HUES64 (cell line): ENCODE measurements at regions not wholly inside any gene's neighbourhood (a gene's known extent, or its start where the extent isn't known, plus 50 kb on each side); places are given as distances from the start of the nearest gene placed in this dataset.

ENCODE experiments used
- H3K27ac ChIP-seq: 2 replicates; pipeline ENCODE4 v1.7.0; 2013; ENCODE audit warnings: low read depth, low read length, inconsistent platforms
- H3K27me3 ChIP-seq: 2 replicates; pipeline ENCODE4 v1.6.1; 2013; ENCODE audit warnings: mild to moderate bottlenecking, low read length; ENCODE audit not compliant: insufficient read depth
- H3K36me3 ChIP-seq: 2 replicates; pipeline ENCODE4 v1.6.1; 2013; ENCODE audit warnings: mild to moderate bottlenecking, low read length; ENCODE audit not compliant: insufficient read depth
- H3K4me1 ChIP-seq: 2 replicates; pipeline ENCODE4 v1.6.1; 2013; ENCODE audit warnings: mild to moderate bottlenecking, low read length, moderate library complexity; ENCODE audit not compliant: insufficient read depth
- H3K4me3 ChIP-seq: 2 replicates; pipeline ENCODE4 v1.5.1; 2013; ENCODE audit warnings: mild to moderate bottlenecking, low read length, moderate library complexity
- H3K9ac ChIP-seq: 2 replicates; pipeline ENCODE4 v1.6.1; 2013; ENCODE audit warnings: mild to moderate bottlenecking, low read depth, low read length
- H3K9me3 ChIP-seq: 2 replicates; pipeline ENCODE4 v1.6.1; 2013; ENCODE audit warnings: low read depth, low read length; ENCODE audit not compliant: insufficient read depth
- WGBS: fragments of 150-250, 120-280 bp; methylation state at CpG from one replicate; pipeline ENCODE4 v1.1.7; 2013; ENCODE audit warnings: missing lambda C conversion rate; 5-methylcytosine and 5-hydroxymethylcytosine counted together

GRCh38 chr20:12411246-12411940 is 493.7 kb downstream of the BTBD3 start:
- 86% methylated on average over 7 of the region's 7 CpGs for WGBS
- Histone ChIP-seq H3K27me3 (no peaks in the 10 kb centered on the region), H3K9ac (no peak overlapping the region), H3K36me3 (no peaks in the 10 kb centered on the region), H3K4me3 (no peak overlapping the region), H3K9me3 (peaks cover 23% of the 10 kb centered on the region), H3K4me1 (peaks cover 5% of the 10 kb centered on the region; the same call in 1 of the 2 replicates), H3K27ac (no peak overlapping the region)

GRCh38 chr20:12413116-12413515 is 495.4 kb downstream of the BTBD3 start:
- Histone ChIP-seq H3K4me1 (peaks cover 5% of the 10 kb centered on the region; the same call in 1 of the 2 replicates), H3K27ac (no peak overlapping the region), H3K27me3 (no peaks in the 10 kb centered on the region), H3K4me3 (no peak overlapping the region), H3K9me3 (peaks cover 7% of the 10 kb centered on the region; the same call in 1 of the 2 replicates), H3K36me3 (no peaks in the 10 kb centered on the region), H3K9ac (no peak overlapping the region)
- WGBS = 82% methylated on average over 1 of the region's 1 CpG

DNA sequence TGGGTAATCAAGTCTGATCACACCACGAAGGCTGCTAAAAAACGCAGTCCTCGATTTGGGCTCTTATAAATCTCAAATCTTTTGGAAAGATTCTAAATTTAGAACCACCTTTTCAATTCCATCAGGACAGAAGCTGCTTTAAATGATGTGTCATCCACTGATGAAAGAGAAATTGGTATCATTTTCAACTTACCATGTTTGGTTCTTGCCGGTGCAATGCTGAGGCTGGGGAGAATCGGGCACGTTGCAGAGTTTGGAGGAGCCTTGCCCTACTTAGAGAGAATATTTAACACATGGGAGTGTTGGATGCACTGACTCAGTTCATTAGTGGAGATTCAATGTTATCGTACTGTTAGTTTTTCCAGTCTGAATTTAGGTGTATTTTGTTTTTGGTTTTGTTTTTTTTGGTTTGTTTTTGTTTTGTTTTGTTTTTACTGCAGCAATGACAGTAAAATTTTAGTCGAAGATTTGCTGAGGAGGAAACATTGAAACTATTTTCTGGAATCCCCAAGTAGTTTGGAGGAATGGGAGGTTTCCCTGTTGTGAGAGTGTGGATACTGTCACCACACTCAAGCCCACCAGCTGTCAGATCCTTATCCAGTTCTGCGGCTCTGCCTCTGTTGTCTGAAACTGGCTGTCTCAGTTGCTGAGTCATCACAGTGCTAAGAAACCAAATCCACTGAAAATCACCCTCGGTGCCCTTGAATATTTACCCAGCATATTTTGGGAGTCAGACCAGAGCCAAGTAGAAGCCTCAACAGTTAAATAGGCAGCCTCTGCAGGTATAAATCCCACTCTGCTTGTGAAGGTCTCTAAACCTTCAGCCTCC is 497.0 kb downstream of the BTBD3 start:
- no peak overlapping the region for H3K27ac ChIP-seq

GRCh38 chr20:12416281-12416680 is 498.6 kb downstream of the BTBD3 start:
- no peak overlapping the region for H3K4me3 ChIP-seq
- H3K4me1 ChIP-seq = peaks cover 5% of the 10 kb centered on the region; the same call in 1 of the 2 replicates
- 92% methylated on average over 4 of the region's 4 CpGs for WGBS
- no peaks in the 10 kb centered on the region for H3K36me3 ChIP-seq
- no peak overlapping the region for H3K9ac ChIP-seq
- no peak overlapping the region for H3K27ac ChIP-seq
- no peaks in the 10 kb centered on the region for H3K9me3 ChIP-seq
- no peaks in the 10 kb centered on the region for H3K27me3 ChIP-seq

More for the DNA sequence above, 497.0 kb downstream of the BTBD3 start:
- Histone ChIP-seq H3K27me3 (no peaks in the 10 kb centered on the region), H3K4me1 (peaks cover 5% of the 10 kb centered on the region; the same call in 1 of the 2 replicates), H3K36me3 (no peaks in the 10 kb centered on the region), H3K9ac (no peak overlapping the region), H3K9me3 (no peaks in the 10 kb centered on the region), H3K4me3 (no peak overlapping the region)
- WGBS = 89% methylated on average over 10 of the region's 10 CpGs

DNA sequence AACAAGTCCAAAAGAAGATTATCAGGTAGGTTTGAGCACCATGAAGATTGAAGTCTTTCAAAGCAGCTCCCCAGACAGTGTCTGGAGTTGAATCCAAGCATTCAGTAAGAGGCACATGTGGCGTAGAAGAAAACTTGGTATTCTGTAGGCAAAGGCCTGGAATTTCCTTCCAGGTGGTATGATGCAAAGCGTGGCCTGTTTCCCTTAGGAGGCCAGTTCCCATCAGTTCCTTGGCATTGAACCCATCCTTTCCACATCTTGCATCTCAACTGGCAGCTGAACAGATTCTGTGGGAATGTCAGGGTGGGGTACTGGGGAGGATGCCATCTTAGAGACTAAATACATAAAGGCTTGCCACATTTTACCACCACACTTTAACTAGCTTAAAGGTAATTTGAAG is 516.0 kb downstream of the BTBD3 start:
- no peak overlapping the region for H3K9ac ChIP-seq
- no peaks in the 10 kb centered on the region for H3K4me1 ChIP-seq
- 98% methylated on average over 2 of the region's 2 CpGs for WGBS
- H3K9me3 ChIP-seq = no peaks in the 10 kb centered on the region
- no peak overlapping the region for H3K27ac ChIP-seq
- no peak overlapping the region for H3K4me3 ChIP-seq
- H3K36me3 ChIP-seq = no peaks in the 10 kb centered on the region
- H3K27me3 ChIP-seq = no peaks in the 10 kb centered on the region

- Histone ChIP-seq H3K36me3 (no peaks in the 10 kb centered on the region), H3K9me3 (no peaks in the 10 kb centered on the region), H3K4me3 (no peak overlapping the region), H3K27me3 (no peaks in the 10 kb centered on the region), H3K9ac (no peak overlapping the region), H3K4me1 (no peaks in the 10 kb centered on the region), H3K27ac (no peak overlapping the region)
- WGBS = 92% methylated on average over 3 of the region's 3 CpGs
These were observed 517.0 kb downstream of the BTBD3 start for GRCh38 chr20:12434672-12435071.

DNA sequence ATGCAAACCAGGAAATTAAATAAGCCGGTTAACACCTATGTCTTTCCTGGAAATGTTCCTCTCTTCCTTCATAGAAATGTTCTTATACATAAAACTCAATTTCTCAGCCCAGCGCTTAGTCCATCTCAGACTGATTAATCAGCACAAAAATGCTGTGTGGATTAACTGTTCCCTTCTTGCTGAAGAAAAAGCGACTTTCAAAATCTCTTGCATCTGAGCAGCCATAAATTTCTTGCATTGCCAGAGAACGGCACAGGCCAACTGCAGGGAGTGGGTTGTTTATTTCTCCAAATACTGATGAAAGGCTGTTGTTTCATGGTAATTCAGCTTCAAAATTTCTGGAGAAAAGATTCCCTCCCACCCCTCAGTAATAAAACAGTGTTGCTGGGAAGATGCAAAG is 517.6 kb downstream of the BTBD3 start:
- 95% methylated on average over 4 of the region's 4 CpGs for WGBS
- no peak overlapping the region for H3K9ac ChIP-seq
- H3K4me3 ChIP-seq = no peak overlapping the region
- no peaks in the 10 kb centered on the region for H3K4me1 ChIP-seq
- no peaks in the 10 kb centered on the region for H3K9me3 ChIP-seq
- no peaks in the 10 kb centered on the region for H3K36me3 ChIP-seq
- H3K27me3 ChIP-seq = no peaks in the 10 kb centered on the region
- no peak overlapping the region for H3K27ac ChIP-seq

DNA sequence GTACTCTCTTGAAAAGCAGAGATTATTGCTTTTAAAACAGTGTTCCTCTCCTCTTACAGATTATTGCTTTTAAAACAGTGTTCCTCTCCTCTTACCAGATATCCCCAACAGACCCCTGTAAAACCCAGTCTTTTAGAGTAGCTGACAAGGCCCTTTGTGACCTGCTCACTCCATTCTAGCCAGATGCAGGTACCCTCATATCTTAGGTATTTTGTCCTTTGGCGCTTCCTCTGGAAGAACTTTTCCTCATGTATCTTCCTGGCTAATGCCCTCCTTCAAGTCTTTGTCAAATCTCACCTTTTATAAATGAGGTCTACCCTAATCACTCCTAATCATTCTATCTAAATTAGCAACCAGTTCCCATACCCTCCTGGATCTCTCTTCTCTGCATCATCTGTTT is 536.0 kb downstream of the BTBD3 start:
- no peaks in the 10 kb centered on the region for H3K27me3 ChIP-seq
- no peak overlapping the region for H3K9ac ChIP-seq
- H3K4me1 ChIP-seq = no peaks in the 10 kb centered on the region
- 92% methylated on average over 1 of the region's 1 CpG for WGBS
- no peak overlapping the region for H3K27ac ChIP-seq
- no peaks in the 10 kb centered on the region for H3K36me3 ChIP-seq
- peaks cover 16% of the 10 kb centered on the region for H3K9me3 ChIP-seq
- no peak overlapping the region for H3K4me3 ChIP-seq

- H3K4me1 ChIP-seq = no peaks in the 10 kb centered on the region
- no peaks in the 10 kb centered on the region for H3K36me3 ChIP-seq
- H3K9ac ChIP-seq = no peak overlapping the region
- no peak overlapping the region for H3K27ac ChIP-seq
- H3K4me3 ChIP-seq = no peak overlapping the region
- no peaks in the 10 kb centered on the region for H3K27me3 ChIP-seq
- H3K9me3 ChIP-seq = peaks cover 12% of the 10 kb centered on the region
These were observed 537.5 kb downstream of the BTBD3 start for GRCh38 chr20:12455148-12455547.

- no peak overlapping the region for H3K9ac ChIP-seq
- H3K4me3 ChIP-seq = no peak overlapping the region
- no peaks in the 10 kb centered on the region for H3K36me3 ChIP-seq
- H3K4me1 ChIP-seq = no peaks in the 10 kb centered on the region
- H3K27me3 ChIP-seq = no peaks in the 10 kb centered on the region
- no peak overlapping the region for H3K27ac ChIP-seq
- no peaks in the 10 kb centered on the region for H3K9me3 ChIP-seq
These were observed 540.5 kb downstream of the BTBD3 start for GRCh38 chr20:12458241-12458640.

DNA sequence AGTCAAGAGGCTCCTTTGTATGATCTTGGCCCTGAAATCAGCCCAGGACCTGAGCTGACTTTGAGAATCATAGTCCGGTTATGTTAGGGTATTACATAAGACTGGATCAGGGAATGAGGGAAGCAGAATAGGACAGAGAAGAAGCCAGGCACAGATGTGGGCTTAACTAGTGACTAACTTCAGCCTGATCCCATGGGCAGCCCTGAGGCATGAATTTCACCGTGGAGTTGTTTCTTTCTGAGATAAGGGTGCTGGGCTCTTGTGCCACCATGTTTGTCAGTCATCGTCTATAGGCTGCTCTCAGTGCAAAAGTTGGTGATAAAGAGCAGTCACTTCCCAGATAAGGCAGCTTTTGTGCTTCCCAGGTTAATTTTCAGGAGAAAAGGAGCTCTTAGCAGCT is 544.7 kb upstream of the SPTLC3 start:
- 94% methylated on average over 3 of the region's 3 CpGs for WGBS
- H3K27ac ChIP-seq = no peak overlapping the region
- H3K36me3 ChIP-seq = no peaks in the 10 kb centered on the region

More for the DNA sequence above, 544.7 kb upstream of the SPTLC3 start:
- H3K4me1 ChIP-seq = peaks cover 13% of the 10 kb centered on the region
- H3K9ac ChIP-seq = no peak overlapping the region
- H3K4me3 ChIP-seq = no peak overlapping the region
- H3K9me3 ChIP-seq = no peaks in the 10 kb centered on the region
- H3K27me3 ChIP-seq = no peaks in the 10 kb centered on the region
